ENCODE measurements at regions not wholly inside any gene's neighbourhood (a gene's known extent, or its start where the extent isn't known, plus 50 kb on each side); places are given as distances from the start of the nearest gene placed in this dataset.

DNA sequence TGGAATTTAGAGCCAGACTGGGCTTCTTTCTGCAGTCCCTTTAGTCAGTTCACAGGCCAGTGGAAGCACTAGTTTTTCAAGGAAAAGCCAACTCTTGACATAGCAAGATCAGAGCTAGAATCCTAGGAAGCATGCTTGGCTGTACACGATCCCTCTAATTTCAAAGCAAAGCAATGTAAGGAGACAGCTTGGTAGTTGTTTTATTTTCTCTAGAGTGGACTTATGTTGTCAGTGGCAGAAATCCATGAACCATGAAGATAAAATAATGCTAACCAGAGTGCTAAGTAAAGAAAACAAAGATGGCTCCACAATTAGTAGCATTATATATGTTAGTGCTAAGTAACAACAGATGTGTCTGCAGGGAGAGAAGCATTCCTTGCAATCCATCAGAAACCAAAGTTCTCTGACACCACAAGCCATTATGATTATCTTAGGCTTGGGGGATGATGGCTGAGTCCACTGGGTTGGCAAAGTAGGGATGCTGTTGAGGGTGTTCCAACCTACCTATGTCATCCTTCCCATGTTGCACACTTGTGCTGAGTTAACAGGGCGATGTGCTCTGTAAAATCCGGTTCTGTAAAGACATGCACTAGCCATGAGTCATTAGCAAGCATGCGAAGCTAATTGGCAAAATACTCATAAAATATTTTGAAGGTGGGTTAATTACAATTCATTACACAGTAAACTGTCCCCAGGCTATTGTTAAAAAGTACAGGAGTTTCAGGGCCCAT is 115.2 kb downstream of the BMP2 start:
- TF ChIP-seq CTCF (IDR thresholded peaks at IDR 0.05): no peak
- H3K36me3 ChIP-seq: no peaks in the 10 kb centered on the region
- H3K27me3 ChIP-seq: no peaks in the 10 kb centered on the region
- H3K4me3 ChIP-seq: no peak overlapping the region
- no peaks in the 10 kb centered on the region for H3K4me1 ChIP-seq
- no peak overlapping the region for H3K27ac ChIP-seq
- DNase-seq: no peak
- H3K9me3 ChIP-seq: no peaks in the 10 kb centered on the region
- intact Hi-C loops (cut with DNase I; ENCODE audit: low total_unique reads): no loop called here

GRCh38 chr20:6884114-6884513 is 116.6 kb downstream of the BMP2 start:
- no peak overlapping the region for H3K27ac ChIP-seq
- no peaks in the 10 kb centered on the region for H3K4me1 ChIP-seq
- H3K9me3 ChIP-seq: no peaks in the 10 kb centered on the region
- no peak overlapping the region for H3K4me3 ChIP-seq
- H3K27me3 ChIP-seq: no peaks in the 10 kb centered on the region
- intact Hi-C loops (cut with DNase I; ENCODE audit: low total_unique reads): no loop called here
- no peak for TF ChIP-seq CTCF (IDR thresholded peaks at IDR 0.05)
- no peak for DNase-seq
- H3K36me3 ChIP-seq: no peaks in the 10 kb centered on the region

GRCh38 chr20:6886065-6886729 is 118.7 kb downstream of the BMP2 start:
- TF ChIP-seq CTCF (IDR thresholded peaks at IDR 0.05): no peak
- Histone ChIP-seq H3K9me3 (no peaks in the 10 kb centered on the region), H3K4me3 (no peak overlapping the region), H3K4me1 (no peaks in the 10 kb centered on the region), H3K36me3 (no peaks in the 10 kb centered on the region), H3K27ac (no peak overlapping the region), H3K27me3 (no peaks in the 10 kb centered on the region)
- no peak for DNase-seq
- intact Hi-C loops (cut with DNase I; ENCODE audit: low total_unique reads): no loop called here

DNA sequence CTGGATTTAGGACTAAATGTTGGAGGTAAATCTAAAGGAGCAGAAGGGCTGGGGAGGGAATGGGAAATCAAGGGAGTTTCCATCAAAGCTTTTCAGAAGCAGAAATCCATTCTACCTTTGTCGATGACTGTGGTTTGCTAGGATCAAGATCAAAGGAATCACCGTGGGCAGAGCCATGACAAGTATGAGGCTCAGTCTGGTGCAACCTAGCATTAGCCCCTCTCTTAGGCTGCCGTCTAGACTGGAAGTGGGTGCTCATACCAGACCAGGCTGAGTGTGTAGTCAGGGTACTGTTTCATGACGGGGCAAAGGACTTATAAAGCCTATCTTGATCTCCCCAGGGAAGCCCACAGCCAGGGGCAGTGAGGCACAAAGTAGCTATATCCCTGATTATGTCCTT is 120.5 kb downstream of the BMP2 start:
- intact Hi-C loops (cut with DNase I; ENCODE audit: low total_unique reads): no loop called here
- Histone ChIP-seq H3K4me3 (no peak overlapping the region), H3K4me1 (no peaks in the 10 kb centered on the region), H3K27ac (no peak overlapping the region), H3K9me3 (no peaks in the 10 kb centered on the region), H3K27me3 (no peaks in the 10 kb centered on the region), H3K36me3 (no peaks in the 10 kb centered on the region)
- DNase-seq: no peak
- TF ChIP-seq CTCF (IDR thresholded peaks at IDR 0.05): no peak

DNA sequence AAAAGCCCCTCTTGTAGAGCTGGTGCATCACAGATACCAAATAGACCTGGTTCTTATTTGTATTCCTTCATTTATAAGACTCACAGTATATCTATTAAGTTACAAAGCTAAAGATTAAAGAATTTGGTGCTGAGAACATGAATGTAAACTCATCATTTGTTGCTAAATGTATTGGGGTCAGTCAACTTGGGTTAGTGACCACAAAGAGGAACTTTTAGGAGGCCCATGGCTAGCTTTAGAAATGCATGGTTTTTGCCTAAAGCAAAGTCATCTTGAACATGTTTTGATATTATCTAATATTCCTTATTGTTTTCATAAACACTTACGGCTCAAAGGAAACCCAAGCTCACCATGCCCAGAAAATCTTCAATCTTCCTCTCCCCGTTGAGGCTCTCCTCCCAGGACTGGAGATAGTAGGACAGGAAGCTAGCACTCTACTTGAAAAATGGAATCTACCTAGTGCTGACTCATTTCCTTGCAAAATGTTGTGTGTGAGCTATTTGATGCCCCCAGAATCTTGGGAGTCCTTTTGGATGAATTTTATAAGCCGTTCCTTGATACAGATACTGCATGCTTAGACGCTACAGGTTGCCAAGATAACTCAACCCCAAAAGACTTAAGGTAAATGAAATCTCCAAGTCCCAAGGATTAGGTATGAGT is 121.4 kb downstream of the BMP2 start:
- Histone ChIP-seq H3K27me3 (no peaks in the 10 kb centered on the region), H3K4me1 (no peaks in the 10 kb centered on the region), H3K4me3 (no peak overlapping the region), H3K27ac (no peak overlapping the region), H3K36me3 (no peaks in the 10 kb centered on the region), H3K9me3 (no peaks in the 10 kb centered on the region)
- intact Hi-C loops (cut with DNase I; ENCODE audit: low total_unique reads): no loop called here
- DNase-seq: no peak
- TF ChIP-seq CTCF (IDR thresholded peaks at IDR 0.05): no peak

Measured in tibial artery (tissue), 4 donors.